Embryonic facial prominence (tissue), 1 donor: ENCODE measurements at regions not wholly inside any gene's neighbourhood (a gene's known extent, or its start where the extent isn't known, plus 50 kb on each side); places are given as distances from the start of the nearest gene placed in this dataset.

Source experiments
- DNase-seq: peaks from one replicate; pipeline ENCODE4 v3.0.0-alpha.2; 2016; ENCODE audit errors: extremely low spot score

DNA sequence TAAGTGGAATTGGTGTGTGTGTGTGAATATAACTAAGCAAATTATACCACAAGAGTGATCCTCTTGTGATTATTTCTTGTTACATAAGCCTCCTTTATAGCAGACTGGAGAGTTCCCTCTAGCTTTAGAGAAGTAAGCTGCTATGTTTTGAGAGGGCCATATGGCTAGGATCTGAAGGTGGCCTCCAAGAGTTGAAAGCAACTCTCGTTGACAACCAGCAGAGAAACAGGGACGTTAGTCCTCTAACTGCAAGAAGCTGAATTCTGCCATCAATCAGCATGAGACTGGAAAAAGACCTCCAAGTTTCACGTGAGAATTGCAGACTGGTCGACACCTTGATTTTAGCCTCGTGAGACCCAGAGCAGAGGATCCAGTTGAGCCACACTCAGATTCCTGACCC, 278.5 kb upstream of the ZNF717 start:
- DNase-seq: no peak

DNA sequence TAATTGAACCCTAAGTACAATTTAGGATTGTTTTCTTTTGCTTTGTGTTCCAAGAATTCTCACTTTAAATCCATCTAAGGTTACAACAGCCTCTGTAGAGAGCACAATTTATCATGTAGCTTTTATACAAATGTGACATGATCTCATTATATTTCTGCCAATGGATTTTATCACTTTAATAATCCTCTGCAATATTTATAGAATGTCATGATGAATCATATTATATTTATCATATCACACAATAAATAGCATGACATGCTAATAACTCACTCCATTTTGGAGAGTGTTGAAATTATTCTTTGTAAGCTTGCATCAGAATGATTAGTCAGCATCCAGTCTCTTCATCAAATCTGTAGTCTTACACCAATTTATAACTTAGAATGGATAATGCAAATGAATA, 280.6 kb upstream of the ZNF717 start:
- no peak for DNase-seq

DNA sequence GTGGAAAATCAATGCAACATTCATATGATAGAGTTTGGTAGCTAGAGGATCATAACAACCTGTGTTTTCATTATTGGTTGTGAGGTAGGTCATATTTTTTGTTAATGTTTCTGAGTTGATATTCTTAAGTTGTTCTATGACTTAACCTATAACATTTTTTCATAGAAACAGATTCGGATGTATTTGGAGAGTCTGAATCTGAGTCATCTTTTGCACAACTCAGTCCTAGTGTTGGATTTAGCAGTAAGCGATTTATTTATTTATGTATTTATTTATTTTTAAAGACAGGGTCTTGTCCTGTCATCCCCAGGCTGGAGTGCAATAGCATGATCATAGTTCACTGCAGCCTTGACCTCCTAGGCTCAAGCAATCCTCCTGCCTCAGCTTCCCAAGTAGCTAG, 292.8 kb upstream of the ZNF717 start:
- DNase-seq: no peak

DNA sequence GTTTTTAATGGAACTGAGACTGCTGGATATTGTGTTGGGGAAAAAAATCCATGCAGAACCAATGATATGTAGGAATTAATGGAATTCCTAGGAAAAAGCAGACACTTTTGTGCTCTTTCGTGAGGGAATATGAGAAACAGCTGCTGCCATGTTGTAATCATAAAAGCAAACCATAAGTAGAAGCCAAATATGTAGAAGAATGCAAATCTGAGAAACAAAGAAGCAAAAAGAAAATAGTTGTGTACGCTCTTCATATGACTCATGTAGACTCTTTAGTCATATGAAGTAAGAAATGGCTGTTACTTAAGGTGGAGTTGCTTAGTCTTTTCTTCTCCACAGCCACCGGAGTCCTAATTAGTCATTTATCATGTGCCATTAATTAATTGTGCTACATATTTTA, 298.6 kb upstream of the ZNF717 start:
- peak; percentile 17 for DNase-seq

GRCh38 chr3:76096036-76096435, 310.7 kb upstream of the ZNF717 start:
- DNase-seq: no peak

- no peak for DNase-seq
Observed at GRCh38 chr3:76096836-76097588, 311.7 kb upstream of the ZNF717 start.

DNA sequence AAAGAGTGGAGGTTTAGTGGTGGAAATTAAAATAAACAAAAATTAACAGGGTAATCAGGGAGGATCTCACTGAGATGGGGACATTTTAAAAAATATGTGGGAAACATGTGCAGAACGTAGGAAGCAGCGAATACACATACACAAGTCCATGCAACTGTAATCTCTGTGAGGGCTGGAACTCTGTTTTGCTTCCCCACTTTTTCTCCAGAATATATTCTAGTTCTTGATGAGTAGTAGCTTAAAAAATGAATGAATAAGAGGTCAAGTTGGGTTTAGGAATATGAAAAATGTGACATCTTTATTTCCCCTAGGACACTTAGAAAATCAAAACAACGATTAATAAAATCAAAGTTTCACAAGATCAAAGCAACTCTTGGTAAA, 312.2 kb upstream of the ZNF717 start:
- no peak for DNase-seq

GRCh38 chr3:76099956-76100355, 314.6 kb upstream of the ZNF717 start:
- no peak for DNase-seq

GRCh38 chr3:76107935-76108570, 322.7 kb upstream of the ZNF717 start:
- DNase-seq: peak; percentile 27

- DNase-seq: no peak
Observed at GRCh38 chr3:76111808-76112207, 326.5 kb upstream of the ZNF717 start.

DNA sequence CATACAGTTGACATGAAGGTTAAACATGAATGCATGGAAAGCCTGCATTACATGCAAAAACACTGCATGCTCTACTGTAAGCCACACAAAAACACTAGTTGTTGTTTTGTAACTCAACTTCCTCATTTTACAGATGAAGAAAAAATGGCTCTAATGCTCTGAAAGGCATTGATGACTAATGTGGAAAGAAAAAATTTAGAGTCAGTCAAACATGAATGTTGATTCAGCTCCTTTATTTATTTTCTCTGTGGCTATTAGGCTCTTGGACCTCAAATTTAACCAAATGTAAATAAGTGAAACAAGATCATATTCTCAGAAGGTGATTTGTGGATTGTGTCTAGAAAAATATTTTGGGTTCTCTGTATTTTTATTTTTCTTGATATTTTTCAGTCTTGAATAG, 336.7 kb upstream of the ZNF717 start:
- no peak for DNase-seq

DNA sequence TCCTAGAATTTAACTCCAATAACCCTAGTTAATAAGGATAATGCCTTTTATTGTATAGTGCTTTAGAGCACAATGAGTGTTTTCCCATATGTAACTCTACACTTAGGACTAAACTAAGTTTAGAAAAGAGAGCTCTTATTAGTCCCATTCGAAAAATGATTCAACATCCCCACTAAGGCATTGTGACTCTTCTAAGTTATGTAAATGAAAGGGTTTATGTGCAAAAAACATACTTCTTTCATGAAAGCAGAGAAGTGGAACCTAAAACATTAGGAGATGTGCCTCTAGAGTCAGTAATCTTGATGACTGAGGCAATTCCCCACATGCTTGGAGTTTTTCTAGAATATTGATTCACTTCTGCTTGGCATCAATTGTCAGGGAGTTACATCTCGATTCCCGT, 344.1 kb upstream of the ZNF717 start:
- no peak for DNase-seq

DNA sequence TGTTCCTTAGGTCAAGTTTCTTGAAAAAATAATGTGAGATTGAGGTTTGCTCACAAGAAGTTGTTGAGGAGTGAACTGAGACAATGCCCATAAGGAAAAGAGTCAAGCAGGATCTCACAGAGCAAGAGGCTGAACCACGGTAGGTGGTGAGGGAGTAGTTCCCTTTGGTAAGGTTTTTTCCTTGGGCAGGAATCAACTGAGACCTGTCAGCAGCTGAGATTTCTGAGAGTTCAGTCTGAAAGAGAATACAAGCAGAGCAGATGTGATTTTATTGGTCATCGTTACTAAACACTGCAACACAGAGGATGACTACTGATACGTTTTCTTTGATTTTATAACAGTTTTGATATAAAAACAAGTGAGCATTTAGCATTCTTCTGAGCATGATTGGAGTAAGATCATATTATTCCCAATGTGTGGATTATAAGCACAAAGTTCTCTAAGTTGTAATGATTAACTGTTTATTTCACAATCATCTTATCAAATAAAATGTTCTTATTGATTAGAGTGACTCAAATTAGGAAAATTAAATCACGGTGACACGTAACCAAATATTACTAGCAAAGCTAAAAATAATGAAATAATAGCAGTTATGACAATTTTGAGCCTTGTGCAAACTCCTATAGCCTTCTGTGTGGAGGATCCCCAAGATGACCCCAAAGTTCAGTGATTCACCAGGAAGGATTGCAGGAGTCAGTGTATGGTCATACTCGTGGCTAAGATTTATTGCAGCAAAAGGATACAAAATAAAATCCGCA, 346.2 kb upstream of the ZNF717 start:
- no peak for DNase-seq

DNA sequence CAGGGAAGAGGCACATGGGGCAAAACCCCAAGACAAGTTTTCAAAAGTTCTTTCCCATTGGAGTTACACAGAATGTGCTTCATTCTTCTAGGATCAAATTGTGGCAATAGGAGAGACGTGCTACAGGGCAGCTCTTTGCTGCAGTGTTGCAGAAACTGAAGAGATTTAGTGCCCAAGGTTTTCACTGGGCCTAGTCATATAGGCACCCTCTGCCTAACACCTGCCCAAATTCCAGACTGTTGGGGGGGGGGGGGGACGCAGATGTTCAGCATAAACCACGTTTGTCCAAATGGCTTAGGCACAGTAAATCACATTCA, 346.8 kb upstream of the ZNF717 start:
- DNase-seq: no peak

- DNase-seq: no peak
Observed at GRCh38 chr3:76134166-76134565, 348.8 kb upstream of the ZNF717 start.

GRCh38 chr3:76138921-76139320, 353.6 kb upstream of the ZNF717 start:
- peak; percentile 10 for DNase-seq

- no peak for DNase-seq
Observed at GRCh38 chr3:76147846-76148245, 362.5 kb upstream of the ZNF717 start.

DNA sequence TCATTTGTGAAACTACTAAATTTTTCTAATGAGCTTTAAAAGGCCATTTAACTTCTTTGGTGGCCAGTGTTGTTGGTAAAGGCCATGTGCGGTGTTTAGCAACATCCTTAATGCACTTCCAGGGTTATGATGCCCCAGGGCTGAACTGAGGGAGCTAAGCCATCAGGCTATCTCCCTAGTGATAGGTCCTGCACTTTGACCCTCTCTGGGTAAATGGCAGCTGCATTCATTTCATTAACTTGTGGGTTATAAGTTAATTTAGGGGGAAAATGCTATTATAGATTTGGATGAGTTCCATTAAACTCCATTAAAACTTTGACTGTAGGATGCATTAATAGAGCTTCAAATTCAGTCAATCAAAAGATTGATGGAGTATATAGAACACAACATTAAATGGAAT, 366.7 kb upstream of the ZNF717 start:
- DNase-seq: no peak

DNA sequence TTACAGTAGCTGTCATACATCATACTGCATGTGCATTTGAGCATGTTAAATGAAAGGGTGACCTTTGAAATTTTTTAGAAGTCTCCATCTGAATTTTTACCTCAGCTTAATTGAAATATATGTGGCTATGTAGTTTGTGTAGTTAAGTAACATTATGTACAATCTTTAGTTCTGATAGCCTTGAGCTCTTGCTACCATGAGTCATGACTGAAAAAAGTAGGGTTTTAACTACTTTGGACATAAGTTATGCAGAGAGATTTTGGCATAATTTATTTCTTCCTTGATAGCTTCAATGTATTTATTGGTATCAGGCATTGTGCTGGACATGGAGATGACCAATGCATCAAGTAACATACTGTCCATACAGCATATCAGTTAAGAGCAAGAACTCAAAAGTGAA, 376.5 kb upstream of the ZNF717 start:
- no peak for DNase-seq

DNA sequence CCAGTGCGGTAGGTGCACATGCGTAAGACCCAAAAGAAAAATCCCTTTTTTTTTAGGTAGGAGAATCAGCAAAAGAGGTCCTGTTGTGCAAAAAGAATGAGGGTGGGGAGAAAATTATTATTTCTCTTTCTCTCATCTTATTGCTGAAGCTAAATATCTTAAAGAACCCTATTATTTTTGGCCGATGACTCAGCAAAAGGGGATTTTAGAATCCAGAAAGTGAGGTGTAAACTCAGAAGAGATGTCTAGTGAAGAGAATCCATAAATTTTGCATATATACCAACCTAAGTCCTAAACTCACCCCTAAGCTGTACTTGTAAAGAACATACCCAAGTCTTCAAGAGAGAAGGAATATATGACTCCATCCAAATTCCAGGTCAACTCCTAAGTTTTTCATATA, 386.3 kb upstream of the ZNF717 start:
- no peak for DNase-seq

- DNase-seq: no peak
Observed at GRCh38 chr3:76177610-76178009, 392.3 kb upstream of the ZNF717 start.

GRCh38 chr3:76178412-76178811, 393.1 kb upstream of the ZNF717 start:
- no peak for DNase-seq

DNA sequence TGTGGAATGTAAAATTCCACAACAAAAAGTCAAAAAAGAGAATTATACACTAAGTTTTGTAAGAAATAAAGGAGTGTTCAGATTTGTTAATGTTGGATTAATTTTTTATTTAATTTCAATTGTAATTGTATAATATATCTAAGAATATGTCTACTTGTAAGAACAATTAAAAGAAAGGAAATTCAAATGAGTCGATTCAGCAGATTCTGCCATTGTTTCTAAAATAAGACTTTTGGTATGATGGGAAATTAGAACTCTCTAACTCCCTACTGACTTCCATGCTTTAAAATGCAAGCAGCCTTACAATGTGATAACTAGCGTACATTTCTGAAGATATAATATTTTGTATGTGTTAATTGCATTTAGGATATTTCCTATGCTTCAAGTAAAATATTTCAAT, 395.9 kb upstream of the ZNF717 start:
- DNase-seq: no peak
